D721Med (cell line): ENCODE measurements at regions not wholly inside any gene's neighbourhood (a gene's known extent, or its start where the extent isn't known, plus 50 kb on each side); places are given as distances from the start of the nearest gene placed in this dataset.

Experiments used
- DNase-seq: peaks from one replicate; pipeline ENCODE4 v3.0.0; 2011; ENCODE audit warnings: low spot score; ENCODE audit not compliant: insufficient read length
- FAIRE-seq: peaks from 2 replicates; lab custom pipeline; 2011; peaks lifted over from hg19 to GRCh38; lab: Jason Lieb, UNC
- CTCF ChIP-seq: IDR thresholded peaks from 2 replicates; pipeline ENCODE4 v1.5.1; 2012; ENCODE audit warnings: mild to moderate bottlenecking, control low read depth; ENCODE audit not compliant: insufficient read depth; ENCODE audit errors: missing control alignments

GRCh38 chr4:31183256-31183655 lies 463.1 kb downstream of the PCDH7 start:
- DNase-seq (no peak), FAIRE-seq (no peak)
- TF ChIP-seq CTCF = no peak

GRCh38 chr4:31185014-31185585 lies 464.9 kb downstream of the PCDH7 start:
- no peak for DNase-seq
- no peak for FAIRE-seq
- TF ChIP-seq CTCF = no peak

- FAIRE-seq (no peak), DNase-seq (no peak)
Measured at GRCh38 chr4:31187979-31188378, 467.8 kb downstream of the PCDH7 start.

GRCh38 chr4:31189938-31190337 lies 469.8 kb downstream of the PCDH7 start:
- no peak for FAIRE-seq
- no peak for TF ChIP-seq CTCF
- no peak for DNase-seq

More at GRCh38 chr4:31187979-31188378, 467.8 kb downstream of the PCDH7 start:
- no peak for TF ChIP-seq CTCF

GRCh38 chr4:31190671-31191070 lies 470.5 kb downstream of the PCDH7 start:
- no peak for FAIRE-seq
- DNase-seq = no peak
- no peak for TF ChIP-seq CTCF

- FAIRE-seq (no peak), DNase-seq (no peak)
- TF ChIP-seq CTCF = no peak
Measured at GRCh38 chr4:31192341-31192740, 472.2 kb downstream of the PCDH7 start.

- FAIRE-seq = no peak
- no peak for TF ChIP-seq CTCF
- no peak for DNase-seq
Measured at GRCh38 chr4:31193521-31193920, 473.4 kb downstream of the PCDH7 start.
